Pancreas (tissue), 10 donors: ENCODE measurements at regions not wholly inside any gene's neighbourhood (a gene's known extent, or its start where the extent isn't known, plus 50 kb on each side); places are given as distances from the start of the nearest gene placed in this dataset.
"Not testable (repeated sequence)": the region's sequence is repeated elsewhere in the genome, so short reads cannot be mapped to it uniquely, and the experiment has no call there.

ENCODE experiments used
- ATAC-seq, 4 donors: fragments of 200-7000 bp; cut with Tn5 transposase; one replicate each; pipeline versions ENCODE4 v1.8.0 to v1.9.1; 2020; ENCODE audit warnings: mild to moderate bottlenecking in 4 of 4, moderate library complexity in 4 of 4
- DNase-seq, 6 donors: peaks; one replicate each; pipeline ENCODE4 v3.0.0-alpha.2; 2020
- FAIRE-seq: peaks from 2 replicates; lab custom pipeline; 2012; peaks lifted over from hg19 to GRCh38; lab: Jason Lieb, UNC
- H3K27ac ChIP-seq, 4 donors: fragments of 200-600 bp; sonication (generic); 1 replicate in 3 of 4; 2 replicates in 1 of 4; pipeline versions ENCODE4 v1.5.0 to v1.8.0; 2020
- H3K27me3 ChIP-seq, 4 donors: fragments of 200-600 bp; one replicate each; pipeline ENCODE4 v1.8.0; 2021
- H3K36me3 ChIP-seq, 3 donors: fragments of 200-600 bp; sonication (generic) in 1 of 3; one replicate each; pipeline versions ENCODE4 v1.5.0 to v1.8.0; 2020 to 2021
- H3K4me1 ChIP-seq, 3 donors: fragments of 200-600 bp; one replicate each; pipeline ENCODE4 v1.8.0; 2021
- H3K4me3 ChIP-seq, 4 donors: fragments of 200-600 bp; sonication (generic) in 2 of 4; one replicate each; pipeline versions ENCODE4 v1.5.0 to v1.8.0; 2020 to 2021
- H3K9me3 ChIP-seq, 4 donors: fragments of 200-600 bp; one replicate each; pipeline ENCODE4 v1.8.0; 2021
- WGBS, 2 donors: extraction: QIAGEN DNeasy Blood & Tissue Kit; methylation state at CpG; one replicate each; pipeline ENCODE4 v1.1.7; 2013; 5-methylcytosine and 5-hydroxymethylcytosine counted together
- intact Hi-C, 3 donors: fragments of 100-400 bp; cut with DNase I; formaldehyde crosslinking; loops; one replicate each; pipeline versions ENCODE4 v1.11.1 to v1.14.2; 2022
- TF ChIP-seq, protein P1 (sequence below), 4 donors: fragments of 200-600 bp; sonication (generic) in 3 of 4; IDR thresholded peaks; one replicate each; pipeline versions ENCODE4 v1.5.0 to v1.8.0; 2021; ENCODE audit warnings: antibody characterized with exemption in 4 of 4
- donor health status: healthy with polysubstance abuse.
- donor health status: DM: no; HTN: no; CAD: no; lungs with moderate emphysema.
- donor health status: DM: no; HTN: no; CAD: no.
- donor health status: control.
- donor health status: control.
- donor health status: Bipolar disorder and iron deficiency.
- donor health status: DM: yes; HTN: yes; CAD: no.
- donor health status: DM: no; HTN: no; CAD: no.
- donor health status: DM: no; HTN: no; CAD: no.
- donor health status: DM: yes; HTN: yes; CAD: no.

DNA sequence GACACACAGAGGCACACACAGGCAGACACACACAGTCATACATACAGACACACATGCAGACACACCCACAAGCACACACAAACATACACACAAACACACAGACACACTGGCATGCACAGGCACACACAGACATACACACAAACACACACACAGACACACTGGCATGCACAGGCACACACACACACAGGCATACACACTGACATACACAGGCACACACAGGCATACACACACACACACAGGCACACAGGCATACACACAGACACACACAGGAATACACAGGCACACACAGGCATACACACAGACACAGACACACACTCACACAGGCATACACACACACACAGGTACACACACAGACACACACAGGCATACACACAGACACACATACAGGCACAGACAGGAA, 340.7 kb upstream of the VSTM2A start:
- H3K27me3 ChIP-seq: no peaks in the 10 kb centered on the region
- DNase-seq: no peak
- ATAC-seq: no peak
- no peak overlapping the region for H3K4me3 ChIP-seq
- intact Hi-C loops: no loop called here
- no peak for FAIRE-seq
- no peak overlapping the region for H3K27ac ChIP-seq
- no peaks in the 10 kb centered on the region for H3K36me3 ChIP-seq
- no peaks in the 10 kb centered on the region for H3K4me1 ChIP-seq
- no peaks in the 10 kb centered on the region for H3K9me3 ChIP-seq
- TF ChIP-seq, protein P1, sequence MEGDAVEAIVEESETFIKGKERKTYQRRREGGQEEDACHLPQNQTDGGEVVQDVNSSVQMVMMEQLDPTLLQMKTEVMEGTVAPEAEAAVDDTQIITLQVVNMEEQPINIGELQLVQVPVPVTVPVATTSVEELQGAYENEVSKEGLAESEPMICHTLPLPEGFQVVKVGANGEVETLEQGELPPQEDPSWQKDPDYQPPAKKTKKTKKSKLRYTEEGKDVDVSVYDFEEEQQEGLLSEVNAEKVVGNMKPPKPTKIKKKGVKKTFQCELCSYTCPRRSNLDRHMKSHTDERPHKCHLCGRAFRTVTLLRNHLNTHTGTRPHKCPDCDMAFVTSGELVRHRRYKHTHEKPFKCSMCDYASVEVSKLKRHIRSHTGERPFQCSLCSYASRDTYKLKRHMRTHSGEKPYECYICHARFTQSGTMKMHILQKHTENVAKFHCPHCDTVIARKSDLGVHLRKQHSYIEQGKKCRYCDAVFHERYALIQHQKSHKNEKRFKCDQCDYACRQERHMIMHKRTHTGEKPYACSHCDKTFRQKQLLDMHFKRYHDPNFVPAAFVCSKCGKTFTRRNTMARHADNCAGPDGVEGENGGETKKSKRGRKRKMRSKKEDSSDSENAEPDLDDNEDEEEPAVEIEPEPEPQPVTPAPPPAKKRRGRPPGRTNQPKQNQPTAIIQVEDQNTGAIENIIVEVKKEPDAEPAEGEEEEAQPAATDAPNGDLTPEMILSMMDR (IDR thresholded peaks at IDR 0.05): no peak

DNA sequence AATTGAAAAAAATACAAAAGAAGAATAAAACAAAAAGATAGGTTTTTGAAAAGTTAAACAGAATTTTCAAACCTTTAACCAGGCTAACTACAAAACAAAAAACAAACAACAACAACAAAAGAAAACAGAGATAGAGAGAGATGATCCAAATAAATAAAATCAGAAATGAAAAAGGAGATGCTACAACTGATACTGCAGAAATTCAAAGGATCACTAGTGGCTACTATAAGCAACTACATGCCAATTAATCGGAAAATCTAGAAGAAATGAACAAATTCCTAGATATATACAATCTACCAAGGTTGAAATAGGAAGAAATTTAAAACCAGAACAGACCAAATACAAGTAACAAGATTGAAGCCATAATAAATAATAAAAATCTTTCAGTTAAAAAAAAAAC, 326.8 kb upstream of the VSTM2A start:
- no peak for DNase-seq
- Histone ChIP-seq H3K36me3 (no peaks in the 10 kb centered on the region), H3K27me3 (no peaks in the 10 kb centered on the region), H3K4me3 (no peak overlapping the region), H3K27ac (no peak overlapping the region), H3K9me3 (no peaks in the 10 kb centered on the region), H3K4me1 (no peaks in the 10 kb centered on the region)
- ATAC-seq: no peak
- 20 to 33% methylated on average over 1 of the region's 1 CpG for WGBS, 2 donors
- intact Hi-C loops: no loop called here
- TF ChIP-seq, protein P1 (IDR thresholded peaks at IDR 0.05): no peak
- no peak for FAIRE-seq

DNA sequence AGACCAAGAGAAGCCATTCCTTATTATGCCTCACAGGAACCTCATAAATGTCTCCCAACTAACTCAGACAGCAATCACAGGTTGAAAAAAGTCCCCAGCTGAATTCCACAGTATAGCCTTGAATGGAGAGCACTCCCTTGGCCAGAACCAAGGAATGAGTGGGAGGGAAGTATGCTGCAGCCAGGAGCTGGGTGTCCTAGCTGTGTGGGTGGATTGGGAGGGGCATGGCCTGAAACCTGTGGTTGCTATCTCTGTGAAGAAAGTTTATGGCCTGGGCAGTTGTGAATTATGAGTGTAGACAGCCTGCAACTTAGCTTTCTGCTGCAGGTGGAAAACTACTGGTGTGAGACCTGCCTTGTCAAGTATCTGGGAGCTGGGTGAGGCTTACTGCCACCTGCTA, 316.1 kb upstream of the VSTM2A start:
- ATAC-seq, H3K4me3 ChIP-seq, DNase-seq, H3K36me3 ChIP-seq, FAIRE-seq, H3K27me3 ChIP-seq, H3K9me3 ChIP-seq, H3K27ac ChIP-seq, intact Hi-C loops, H3K4me1 ChIP-seq: not testable (repeated sequence)

DNA sequence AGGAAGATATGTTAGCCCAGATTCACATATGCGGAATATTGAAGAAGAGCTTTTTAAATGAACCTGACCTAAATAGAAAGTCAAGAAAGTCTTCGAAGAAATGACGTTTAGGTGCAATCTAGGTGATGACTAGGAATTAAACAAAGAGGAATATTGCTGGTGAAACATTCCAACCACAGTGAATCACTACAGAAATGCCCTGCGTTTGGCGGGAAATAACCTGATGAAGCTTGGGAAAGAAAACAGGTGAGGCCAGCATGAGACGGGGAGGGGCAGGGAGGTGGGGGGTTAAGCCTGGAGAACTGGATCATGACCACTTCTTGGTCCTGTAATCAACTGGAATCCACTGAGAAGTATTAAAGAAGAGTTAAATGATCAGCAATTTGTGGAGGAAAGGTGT, 299.4 kb upstream of the VSTM2A start:
- ATAC-seq: no peak
- WGBS, 2 donors: 50 to 54% methylated on average over 6 of the region's 6 CpGs

DNA sequence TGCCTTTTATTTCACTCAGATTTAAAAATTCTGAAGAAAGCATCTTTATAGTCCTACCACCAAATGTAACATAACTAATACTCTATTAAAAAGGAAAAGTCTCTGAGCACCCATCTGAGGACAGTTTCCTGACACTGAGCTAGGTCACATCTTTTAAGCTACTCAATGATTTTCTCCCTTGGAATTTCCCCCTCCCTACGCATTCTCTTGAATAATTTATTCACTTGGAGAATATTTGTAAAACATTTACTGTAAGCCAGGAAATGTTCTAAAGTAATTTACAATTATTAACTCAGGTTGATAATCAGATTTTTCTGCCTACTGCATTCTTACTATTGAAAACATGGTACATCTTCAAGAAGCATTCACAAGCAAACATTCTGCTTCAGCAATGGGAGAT, 297.2 kb upstream of the VSTM2A start:
- DNase-seq (no peak), ATAC-seq (no peak), FAIRE-seq (no peak)
- H3K27me3 ChIP-seq: no peaks in the 10 kb centered on the region
- TF ChIP-seq, protein P1 (IDR thresholded peaks at IDR 0.05): no peak
- no peaks in the 10 kb centered on the region for H3K4me1 ChIP-seq
- H3K27ac ChIP-seq: no peak overlapping the region
- 29 to 48% methylated on average over 1 of the region's 1 CpG for WGBS, 2 donors
- H3K4me3 ChIP-seq: no peak overlapping the region
- intact Hi-C loops: loop anchor here in 1 of 3 donors (10.0 kb wide), 1 partner anchor 100 kb away; no protein-coding TSS in a partner anchor
- H3K9me3 ChIP-seq: no peaks in the 10 kb centered on the region
- H3K36me3 ChIP-seq: no peaks in the 10 kb centered on the region

More for the DNA sequence above, 299.4 kb upstream of the VSTM2A start:
- no peaks in the 10 kb centered on the region for H3K27me3 ChIP-seq
- no peak overlapping the region for H3K27ac ChIP-seq
- no peaks in the 10 kb centered on the region for H3K36me3 ChIP-seq
- H3K9me3 ChIP-seq: no peaks in the 10 kb centered on the region
- H3K4me3 ChIP-seq: no peak overlapping the region
- intact Hi-C loops: loop anchor here in 1 of 3 donors (10.0 kb wide), 1 partner anchor 102 kb away; no protein-coding TSS in a partner anchor
- DNase-seq (no peak), FAIRE-seq (no peak)
- no peaks in the 10 kb centered on the region for H3K4me1 ChIP-seq
- TF ChIP-seq, protein P1 (IDR thresholded peaks at IDR 0.05): no peak
